ENCODE measurements at regions not wholly inside any gene's neighbourhood (a gene's known extent, or its start where the extent isn't known, plus 50 kb on each side); places are given as distances from the start of the nearest gene placed in this dataset.

GRCh38 chr6:3623451-3624249 is 127.9 kb downstream of the PXDC1 start:
- peaks cover 4% of the 10 kb centered on the region; the same call in 1 of the 2 replicates for H3K27me3 ChIP-seq (ENCODE audit: control insufficient read depth, insufficient read depth, low read length)
- no peak for ATAC-seq
- BruUV-seq (replicated peaks): no TSS peak
- no peak for TF ChIP-seq SIN3A (IDR thresholded peaks at IDR 0.05; ENCODE audit: borderline replicate concordance, insufficient read depth, low read depth, low read length)
- TF ChIP-seq, protein P1, sequence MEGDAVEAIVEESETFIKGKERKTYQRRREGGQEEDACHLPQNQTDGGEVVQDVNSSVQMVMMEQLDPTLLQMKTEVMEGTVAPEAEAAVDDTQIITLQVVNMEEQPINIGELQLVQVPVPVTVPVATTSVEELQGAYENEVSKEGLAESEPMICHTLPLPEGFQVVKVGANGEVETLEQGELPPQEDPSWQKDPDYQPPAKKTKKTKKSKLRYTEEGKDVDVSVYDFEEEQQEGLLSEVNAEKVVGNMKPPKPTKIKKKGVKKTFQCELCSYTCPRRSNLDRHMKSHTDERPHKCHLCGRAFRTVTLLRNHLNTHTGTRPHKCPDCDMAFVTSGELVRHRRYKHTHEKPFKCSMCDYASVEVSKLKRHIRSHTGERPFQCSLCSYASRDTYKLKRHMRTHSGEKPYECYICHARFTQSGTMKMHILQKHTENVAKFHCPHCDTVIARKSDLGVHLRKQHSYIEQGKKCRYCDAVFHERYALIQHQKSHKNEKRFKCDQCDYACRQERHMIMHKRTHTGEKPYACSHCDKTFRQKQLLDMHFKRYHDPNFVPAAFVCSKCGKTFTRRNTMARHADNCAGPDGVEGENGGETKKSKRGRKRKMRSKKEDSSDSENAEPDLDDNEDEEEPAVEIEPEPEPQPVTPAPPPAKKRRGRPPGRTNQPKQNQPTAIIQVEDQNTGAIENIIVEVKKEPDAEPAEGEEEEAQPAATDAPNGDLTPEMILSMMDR (IDR thresholded peaks at IDR 0.05): no peak
- no peak for TF ChIP-seq TCF7L2 (IDR thresholded peaks at IDR 0.05; ENCODE audit: low read depth, low read length)
- TF ChIP-seq POLR2AphosphoS5 (IDR thresholded peaks at IDR 0.05; ENCODE audit: low read depth, low read length): no peak
- TF ChIP-seq, protein P2, sequence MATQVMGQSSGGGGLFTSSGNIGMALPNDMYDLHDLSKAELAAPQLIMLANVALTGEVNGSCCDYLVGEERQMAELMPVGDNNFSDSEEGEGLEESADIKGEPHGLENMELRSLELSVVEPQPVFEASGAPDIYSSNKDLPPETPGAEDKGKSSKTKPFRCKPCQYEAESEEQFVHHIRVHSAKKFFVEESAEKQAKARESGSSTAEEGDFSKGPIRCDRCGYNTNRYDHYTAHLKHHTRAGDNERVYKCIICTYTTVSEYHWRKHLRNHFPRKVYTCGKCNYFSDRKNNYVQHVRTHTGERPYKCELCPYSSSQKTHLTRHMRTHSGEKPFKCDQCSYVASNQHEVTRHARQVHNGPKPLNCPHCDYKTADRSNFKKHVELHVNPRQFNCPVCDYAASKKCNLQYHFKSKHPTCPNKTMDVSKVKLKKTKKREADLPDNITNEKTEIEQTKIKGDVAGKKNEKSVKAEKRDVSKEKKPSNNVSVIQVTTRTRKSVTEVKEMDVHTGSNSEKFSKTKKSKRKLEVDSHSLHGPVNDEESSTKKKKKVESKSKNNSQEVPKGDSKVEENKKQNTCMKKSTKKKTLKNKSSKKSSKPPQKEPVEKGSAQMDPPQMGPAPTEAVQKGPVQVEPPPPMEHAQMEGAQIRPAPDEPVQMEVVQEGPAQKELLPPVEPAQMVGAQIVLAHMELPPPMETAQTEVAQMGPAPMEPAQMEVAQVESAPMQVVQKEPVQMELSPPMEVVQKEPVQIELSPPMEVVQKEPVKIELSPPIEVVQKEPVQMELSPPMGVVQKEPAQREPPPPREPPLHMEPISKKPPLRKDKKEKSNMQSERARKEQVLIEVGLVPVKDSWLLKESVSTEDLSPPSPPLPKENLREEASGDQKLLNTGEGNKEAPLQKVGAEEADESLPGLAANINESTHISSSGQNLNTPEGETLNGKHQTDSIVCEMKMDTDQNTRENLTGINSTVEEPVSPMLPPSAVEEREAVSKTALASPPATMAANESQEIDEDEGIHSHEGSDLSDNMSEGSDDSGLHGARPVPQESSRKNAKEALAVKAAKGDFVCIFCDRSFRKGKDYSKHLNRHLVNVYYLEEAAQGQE (IDR thresholded peaks at IDR 0.05; ENCODE audit: insufficient read depth in 1 of 2, low read depth in 2 of 2, low read length in 1 of 2): no peak
- in situ Hi-C loops (cut with HindIII; ENCODE audit: low pct_unique_long_range_greater_than_20kb, low sequenced_read_pairs) (no loop called here), intact Hi-C loops (cut with micrococcal nuclease; ENCODE audit: unreplicated experiment) (no loop called here)
- no peak overlapping the region for H3K4me3 ChIP-seq (ENCODE audit: low read depth in 2 of 2, low read length in 2 of 2)
- no peaks in the 10 kb centered on the region for H3K4me1 ChIP-seq (ENCODE audit: control insufficient read depth, insufficient read depth, low read length)
- no peaks in the 10 kb centered on the region for H3K36me3 ChIP-seq (ENCODE audit: control insufficient read depth, insufficient read depth, low read length)
- no peak for DNase-seq (ENCODE audit: low read depth, low spot score)
- POLR2A ChIA-PET: no interaction called here
- no peak overlapping the region for H3K27ac ChIP-seq (ENCODE audit: low read length)
- no peaks in the 10 kb centered on the region for H3K9me3 ChIP-seq (ENCODE audit: control insufficient read depth, insufficient read depth, low read depth, low read length)
- CTCF ChIA-PET: no interaction called here

DNA sequence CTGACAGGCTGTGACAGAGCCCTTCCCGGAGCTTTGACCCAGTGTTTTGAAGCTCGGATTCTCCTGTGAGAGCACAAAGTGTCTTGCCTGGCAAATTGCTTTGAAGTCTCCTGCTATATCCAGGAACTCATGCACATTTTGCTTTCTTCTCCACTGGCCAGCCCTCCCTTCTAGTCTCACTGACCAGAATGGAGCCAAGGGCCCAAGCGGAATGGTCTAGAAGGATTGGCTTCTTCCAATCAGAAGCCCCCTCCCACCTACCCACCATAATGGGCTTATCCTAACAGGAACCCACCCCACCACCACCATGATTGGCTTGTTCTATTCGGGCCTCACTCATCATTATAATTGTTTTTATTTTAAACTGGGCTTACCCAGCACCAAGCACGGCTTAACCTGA is 130.1 kb downstream of the PXDC1 start:
- CTCF ChIA-PET: no interaction called here
- no peaks in the 10 kb centered on the region for H3K4me1 ChIP-seq (ENCODE audit: control insufficient read depth, insufficient read depth, low read length)
- no peak overlapping the region for H3K27ac ChIP-seq (ENCODE audit: low read length)
- DNase-seq (ENCODE audit: low read depth, low spot score): no peak
- intact Hi-C loops (cut with micrococcal nuclease; ENCODE audit: unreplicated experiment): no loop called here
- in situ Hi-C loops (cut with HindIII; ENCODE audit: low pct_unique_long_range_greater_than_20kb, low sequenced_read_pairs): no loop called here
- TF ChIP-seq, protein P2 (IDR thresholded peaks at IDR 0.05; ENCODE audit: insufficient read depth in 1 of 2, low read depth in 2 of 2, low read length in 1 of 2): no peak
- TF ChIP-seq, protein P1 (IDR thresholded peaks at IDR 0.05): no peak
- TF ChIP-seq SIN3A (IDR thresholded peaks at IDR 0.05; ENCODE audit: borderline replicate concordance, insufficient read depth, low read depth, low read length): no peak
- TF ChIP-seq POLR2AphosphoS5 (IDR thresholded peaks at IDR 0.05; ENCODE audit: low read depth, low read length): no peak
- no peak for TF ChIP-seq TCF7L2 (IDR thresholded peaks at IDR 0.05; ENCODE audit: low read depth, low read length)
- no peaks in the 10 kb centered on the region for H3K9me3 ChIP-seq (ENCODE audit: control insufficient read depth, insufficient read depth, low read depth, low read length)
- no peak overlapping the region for H3K4me3 ChIP-seq (ENCODE audit: low read depth in 2 of 2, low read length in 2 of 2)
- no TSS peak for BruUV-seq (replicated peaks)
- H3K27me3 ChIP-seq (ENCODE audit: control insufficient read depth, insufficient read depth, low read length): 0 out of 2 replicates have a peak, but pooled peaks cover 2% of the 10 kb centered on the region
- no peaks in the 10 kb centered on the region for H3K36me3 ChIP-seq (ENCODE audit: control insufficient read depth, insufficient read depth, low read length)
- no peak for ATAC-seq
- POLR2A ChIA-PET: no interaction called here
